ENCODE measurements at regions not wholly inside any gene's neighbourhood (a gene's known extent, or its start where the extent isn't known, plus 50 kb on each side); places are given as distances from the start of the nearest gene placed in this dataset.

GRCh38 chr7:136807598-136807997 is 60.9 kb upstream of the CHRM2 start:
- DNase-seq (ENCODE audit: low spot score): no peak

- no peak for DNase-seq (ENCODE audit: low spot score)
Measured at GRCh38 chr7:136803028-136803427, 65.4 kb upstream of the CHRM2 start.

GRCh38 chr7:136783934-136784333 is 84.5 kb upstream of the CHRM2 start:
- DNase-seq (ENCODE audit: low spot score): no peak

GRCh38 chr7:136741941-136742340 is 126.5 kb upstream of the CHRM2 start:
- DNase-seq (ENCODE audit: low spot score): no peak

GRCh38 chr7:136728945-136729344 is 139.5 kb upstream of the CHRM2 start:
- no peak for DNase-seq (ENCODE audit: low spot score)

- no peak for DNase-seq (ENCODE audit: low spot score)
Measured at GRCh38 chr7:136726460-136726859, 142.0 kb upstream of the CHRM2 start.

GRCh38 chr7:136717910-136718557 is 150.4 kb upstream of the CHRM2 start:
- DNase-seq (ENCODE audit: low spot score): no peak

GRCh38 chr7:136714062-136714461 is 154.4 kb upstream of the CHRM2 start:
- no peak for DNase-seq (ENCODE audit: low spot score)

GRCh38 chr7:136710751-136711150 is 157.7 kb upstream of the CHRM2 start:
- DNase-seq (ENCODE audit: low spot score): no peak

- no peak for DNase-seq (ENCODE audit: low spot score)
Measured at GRCh38 chr7:136709876-136710275, 158.6 kb upstream of the CHRM2 start.

- DNase-seq (ENCODE audit: low spot score): no peak
Measured at GRCh38 chr7:136702913-136703312, 165.5 kb upstream of the CHRM2 start.

GRCh38 chr7:136698977-136699376 is 169.5 kb upstream of the CHRM2 start:
- DNase-seq (ENCODE audit: low spot score): no peak

GRCh38 chr7:136698231-136698630 is 170.2 kb upstream of the CHRM2 start:
- no peak for DNase-seq (ENCODE audit: low spot score)

- DNase-seq (ENCODE audit: low spot score): no peak
Measured at GRCh38 chr7:136697271-136697670, 171.2 kb upstream of the CHRM2 start.

GRCh38 chr7:136693166-136694119 is 175.0 kb upstream of the CHRM2 start:
- no peak for DNase-seq (ENCODE audit: low spot score)

- no peak for DNase-seq (ENCODE audit: low spot score)
Measured at GRCh38 chr7:136692221-136692620, 176.2 kb upstream of the CHRM2 start.

GRCh38 chr7:136688601-136689000 is 179.9 kb upstream of the CHRM2 start:
- no peak for DNase-seq (ENCODE audit: low spot score)

GRCh38 chr7:136687693-136688322 is 180.6 kb upstream of the CHRM2 start:
- DNase-seq (ENCODE audit: low spot score): no peak

GRCh38 chr7:136685501-136686173 is 182.8 kb upstream of the CHRM2 start:
- DNase-seq (ENCODE audit: low spot score): no peak

GRCh38 chr7:136677471-136678365 is 190.7 kb upstream of the CHRM2 start:
- no peak for DNase-seq (ENCODE audit: low spot score)

- DNase-seq (ENCODE audit: low spot score): no peak
Measured at GRCh38 chr7:136667584-136667983, 200.9 kb upstream of the CHRM2 start.
